Esophagus muscularis mucosa (tissue), 3 donors: ENCODE measurements at regions not wholly inside any gene's neighbourhood (a gene's known extent, or its start where the extent isn't known, plus 50 kb on each side); places are given as distances from the start of the nearest gene placed in this dataset.

Experiments
- CTCF ChIP-seq, 3 experiments: fragments of 200-600 bp in 2 of 3; fragments of 450-650 bp in 1 of 3; sonication (generic) in 2 of 3; IDR thresholded peaks; one replicate each; pipeline ENCODE4 v1.5.1; 2017 to 2019; ENCODE audit warnings: antibody characterized with exemption in 3 of 3, mild to moderate bottlenecking in 2 of 3, moderate library complexity in 1 of 3
- POLR2AphosphoS5 ChIP-seq, 2 donors: sonication (generic); formaldehyde crosslinking; IDR thresholded peaks; one replicate each; pipeline ENCODE4 v1.6.1; 2017; ENCODE audit warnings: antibody characterized with exemption in 2 of 2

- TF ChIP-seq POLR2AphosphoS5 (IDR thresholded peaks at IDR 0.05) (no peak), CTCF (IDR thresholded peaks at IDR 0.05) (no peak)
Measured at GRCh38 chr2:173741759-173742158, 223.4 kb downstream of the SP3 start.
